ENCODE measurements at regions not wholly inside any gene's neighbourhood (a gene's known extent, or its start where the extent isn't known, plus 50 kb on each side); places are given as distances from the start of the nearest gene placed in this dataset.

GRCh38 chr15:60138397-60138968, 134.4 kb downstream of the FOXB1 start:
- TF ChIP-seq POLR2A (IDR thresholded peaks at IDR 0.05; ENCODE audit: low read depth, low read length) (no peak), TAF1 (IDR thresholded peaks at IDR 0.05; ENCODE audit: borderline replicate concordance, low read depth, low read length) (no peak), POLR2AphosphoS5 (IDR thresholded peaks at IDR 0.05; ENCODE audit: low read depth, low read length) (no peak)
